Globus pallidus (tissue), 1 donor: ENCODE measurements at regions not wholly inside any gene's neighbourhood (a gene's known extent, or its start where the extent isn't known, plus 50 kb on each side); places are given as distances from the start of the nearest gene placed in this dataset.
A peak's percentile ranks its signal among the peaks of the same experiment; 100 is the strongest.

Experiments used
- DNase-seq: peaks from one replicate; pipeline ENCODE4 v3.0.0-alpha.2; 2015; ENCODE audit warnings: low spot score

GRCh38 chr3:67288466-67289106 lies 290.5 kb downstream of the KBTBD8 start:
- DNase-seq, result no peak

- DNase-seq, result no peak
Measured at GRCh38 chr3:67289626-67290025, 291.5 kb downstream of the KBTBD8 start.

DNA sequence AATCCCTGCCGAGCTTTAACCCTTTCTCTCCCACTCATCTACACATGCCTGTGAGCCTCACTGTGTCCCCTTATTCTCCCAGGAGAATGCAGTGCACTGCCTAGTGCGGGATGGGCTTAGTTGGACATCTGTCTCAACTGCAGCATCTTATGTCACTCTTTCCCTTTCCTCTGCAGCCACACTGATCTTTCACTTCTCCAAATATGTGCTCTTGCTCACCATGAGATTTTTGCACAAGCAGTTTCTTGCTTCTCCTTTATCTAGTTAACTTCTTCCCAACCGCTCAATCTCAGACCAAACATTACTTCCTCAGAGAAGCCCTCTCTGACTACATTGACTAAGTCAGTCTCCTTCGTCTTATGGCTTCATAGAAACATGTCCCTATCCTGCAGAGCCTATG lies 292.3 kb downstream of the KBTBD8 start:
- DNase-seq, result peak; percentile 60

GRCh38 chr3:67291287-67292252 lies 293.5 kb downstream of the KBTBD8 start:
- DNase-seq, result peak; percentile 26

DNA sequence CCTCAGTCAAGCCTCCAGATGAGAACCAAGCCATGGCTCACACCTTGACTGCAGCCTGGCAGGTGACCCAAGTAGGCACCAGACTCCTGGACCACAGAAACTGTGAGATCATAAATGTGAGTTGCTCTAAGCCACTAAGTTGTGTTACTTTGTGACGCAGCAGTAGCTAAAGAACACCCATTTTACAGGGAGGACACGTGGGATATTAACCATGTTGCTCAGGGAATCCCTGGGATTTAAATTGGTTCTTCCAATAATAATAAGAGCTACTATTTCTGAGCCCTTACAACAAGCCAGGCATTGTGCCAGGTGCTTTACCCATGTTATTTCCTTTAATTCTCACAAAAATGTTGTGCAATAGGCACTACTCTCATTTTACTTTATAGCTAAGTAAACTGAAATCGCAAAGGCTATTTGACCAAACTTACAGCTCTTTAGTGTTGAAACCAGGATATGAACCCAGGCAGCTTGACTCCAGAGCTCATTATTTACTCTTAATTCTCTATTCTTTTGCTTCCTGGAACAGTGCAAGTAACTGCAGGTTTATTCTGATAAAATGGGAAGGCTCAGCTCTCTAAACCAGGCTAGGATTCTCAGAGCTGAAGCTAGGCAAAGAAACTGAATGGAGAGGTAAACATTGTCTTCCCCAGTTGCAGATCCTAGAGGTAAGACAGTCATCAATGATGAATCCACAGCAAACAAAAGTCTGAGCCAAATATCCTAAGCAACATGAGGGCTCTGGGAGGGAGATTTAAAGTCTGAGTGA lies 294.4 kb downstream of the KBTBD8 start:
- DNase-seq, result no peak

DNA sequence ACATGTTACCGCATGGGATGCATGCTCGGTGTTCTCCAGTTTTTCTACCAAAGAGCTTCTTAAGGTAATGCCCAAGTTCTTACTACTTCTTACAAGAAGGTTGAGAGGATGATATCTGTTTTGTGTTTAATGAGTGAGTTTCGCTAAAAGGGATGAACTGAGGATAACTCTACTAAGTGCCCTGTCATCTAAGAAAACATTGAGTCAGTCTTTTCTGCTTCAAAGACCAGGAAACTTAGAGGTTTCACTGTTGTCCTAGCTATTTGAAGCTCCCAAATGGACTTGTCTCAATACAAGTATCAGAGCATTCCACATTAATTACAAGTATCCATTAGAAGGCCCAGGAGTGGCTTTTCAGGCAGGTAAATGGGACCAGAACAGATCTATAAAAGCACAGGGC lies 296.2 kb downstream of the KBTBD8 start:
- DNase-seq, result no peak

- no peak for DNase-seq
Measured at GRCh38 chr3:67296039-67296892, 298.2 kb downstream of the KBTBD8 start.

- no peak for DNase-seq
Measured at GRCh38 chr3:67297715-67298475, 299.8 kb downstream of the KBTBD8 start.

GRCh38 chr3:67301556-67301955 lies 303.4 kb downstream of the KBTBD8 start:
- no peak for DNase-seq

GRCh38 chr3:67302489-67302888 lies 304.4 kb downstream of the KBTBD8 start:
- DNase-seq, result no peak

DNA sequence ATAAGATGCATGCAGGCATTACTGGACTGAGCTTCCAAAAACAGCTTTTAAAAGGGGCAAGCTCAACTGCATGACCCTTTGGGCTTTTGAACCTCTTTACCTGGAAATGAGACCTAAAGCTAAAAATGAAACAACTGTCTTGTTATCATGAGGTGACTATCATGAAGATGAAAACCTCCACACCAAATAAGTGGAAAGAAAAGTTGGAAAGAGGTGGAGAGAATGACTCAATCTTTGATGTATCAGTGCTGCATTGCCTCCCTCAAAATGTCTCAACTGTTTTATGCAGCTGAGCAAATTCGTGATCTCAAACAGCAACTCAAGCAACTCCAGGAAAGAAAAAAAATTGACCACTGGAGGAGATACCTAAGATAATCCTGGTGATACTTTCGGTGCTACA lies 307.1 kb downstream of the KBTBD8 start:
- no peak for DNase-seq

DNA sequence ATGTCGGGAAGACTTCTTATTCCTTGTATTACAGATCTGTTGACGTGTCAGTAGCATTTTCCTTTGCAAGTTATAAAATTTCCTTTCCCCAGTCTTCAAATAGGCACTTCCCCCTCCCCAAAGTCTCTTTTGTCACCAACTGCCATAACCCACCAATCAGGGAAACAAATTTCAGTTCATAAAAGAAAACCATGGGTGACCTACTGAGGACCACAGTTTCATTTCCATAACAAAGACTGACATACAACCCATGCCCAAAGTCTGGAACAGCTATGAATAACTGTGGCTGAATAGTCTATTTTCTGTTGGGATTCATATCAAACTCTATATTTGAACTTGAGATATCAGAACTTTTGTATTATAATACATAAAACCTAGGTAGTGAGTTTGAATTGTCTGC lies 307.8 kb downstream of the KBTBD8 start:
- DNase-seq, result no peak

DNA sequence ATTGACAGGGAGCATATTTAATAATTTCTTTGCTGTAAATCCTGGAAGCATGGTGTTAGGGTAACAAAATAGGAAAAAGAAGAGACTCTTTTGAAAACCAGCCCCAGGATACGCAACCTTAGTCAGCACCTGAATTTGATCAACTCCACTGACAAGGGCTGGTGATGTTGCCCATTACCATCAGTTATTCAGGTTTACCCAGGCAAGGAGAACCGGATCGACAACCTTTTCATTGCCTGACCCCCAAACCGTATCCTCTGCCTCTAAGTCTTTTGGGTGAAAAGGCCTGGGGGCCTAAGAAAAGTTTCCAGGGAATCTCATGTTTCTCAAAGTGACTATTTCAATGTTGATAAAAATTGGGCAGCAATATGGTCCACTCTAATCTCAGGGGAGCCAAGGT lies 313.3 kb downstream of the KBTBD8 start:
- no peak for DNase-seq

DNA sequence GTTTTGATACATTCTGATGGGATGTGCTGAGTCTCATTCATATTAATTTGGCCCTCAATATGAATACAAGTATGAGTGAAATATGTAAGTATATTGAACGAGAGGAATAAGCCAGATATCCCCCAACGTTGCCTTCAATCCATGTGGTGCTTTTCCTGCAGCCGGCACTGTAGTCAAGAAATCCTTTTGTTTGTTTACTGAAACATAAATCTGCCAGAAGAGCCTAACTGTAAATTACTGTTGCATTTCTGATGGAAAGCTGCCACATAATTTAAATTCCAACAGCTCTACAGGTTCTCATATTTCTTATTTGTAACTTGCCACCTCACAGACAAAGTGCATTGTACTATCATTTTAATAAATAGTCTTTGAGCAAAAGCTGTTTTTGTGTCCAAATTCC lies 314.0 kb downstream of the KBTBD8 start:
- DNase-seq, result no peak

GRCh38 chr3:67318162-67318561 lies 320.1 kb downstream of the KBTBD8 start:
- no peak for DNase-seq

DNA sequence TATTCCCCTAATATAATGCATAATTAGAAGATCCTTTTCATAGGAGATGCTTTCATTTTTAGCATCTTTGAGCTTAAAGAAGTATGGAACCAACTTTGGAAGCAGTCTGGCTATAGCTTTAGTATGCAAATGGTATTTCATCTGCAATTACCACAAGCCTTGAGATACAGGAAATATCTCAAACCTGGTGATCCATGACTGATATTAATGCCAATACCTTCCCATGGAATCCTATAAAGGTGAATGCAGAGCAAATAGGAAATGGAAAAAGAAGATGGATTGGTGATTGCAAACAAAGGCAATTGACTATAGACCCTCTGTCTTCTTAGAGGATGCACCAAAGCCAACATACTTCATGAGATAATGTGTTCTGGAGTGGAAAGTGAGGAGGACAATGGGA lies 326.4 kb downstream of the KBTBD8 start:
- DNase-seq, result no peak
